Body of pancreas (tissue), 4 donors: ENCODE measurements at regions not wholly inside any gene's neighbourhood (a gene's known extent, or its start where the extent isn't known, plus 50 kb on each side); places are given as distances from the start of the nearest gene placed in this dataset.

Experiments
- ATAC-seq: fragments of 150-250 bp; one replicate; pipeline ENCODE4 v1.9.1; 2016
- DNase-seq, 4 donors: peaks; one replicate each; pipeline ENCODE4 v3.0.0-alpha.2; 2019
- H3K27ac ChIP-seq, 4 donors: fragments of 200-600 bp; sonication (generic); 1 replicate in 3 of 4; 2 replicates in 1 of 4; pipeline versions ENCODE4 v1.5.1 to v1.6.1; 2016 to 2019; ENCODE audit warnings: mild to moderate bottlenecking in 1 of 4, mixed read lengths in 1 of 4, moderate library complexity in 1 of 4
- H3K27me3 ChIP-seq, 2 donors: fragments of 200-600 bp; sonication (generic); one replicate each; pipeline ENCODE4 v1.6.0; 2016; ENCODE audit warnings: mild to moderate bottlenecking in 1 of 2
- H3K36me3 ChIP-seq, 2 donors: fragments of 200-600 bp; sonication (generic); replicated peaks in 1 of 2; 2 replicates each; pipeline ENCODE4 v1.5.1; 2016; ENCODE audit warnings: low read depth in 2 of 2; ENCODE audit not compliant: insufficient read depth in 1 of 2
- H3K4me1 ChIP-seq: fragments of 200-600 bp; sonication (generic); one replicate; pipeline ENCODE4 v1.6.0; 2016
- H3K4me3 ChIP-seq, 2 donors: fragments of 200-600 bp; sonication (generic); 1 replicate in 1 of 2; 2 replicates in 1 of 2; pipeline ENCODE4 v1.5.1; 2016 to 2019
- H3K9me3 ChIP-seq, 3 donors: fragments of 200-600 bp; sonication (generic); 1 replicate in 2 of 3; 2 replicates in 1 of 3; pipeline ENCODE4 v1.5.1; 2016
- POLR2A ChIP-seq, 3 donors: fragments of 450-650 bp; IDR thresholded peaks; one replicate each; pipeline ENCODE4 v1.6.1; 2016; ENCODE audit warnings: antibody characterized with exemption in 3 of 3, mild to moderate bottlenecking in 2 of 3
- WGBS, 2 donors: methylation state at CpG; one replicate each; pipeline ENCODE4 v1.1.5; 2017; 5-methylcytosine and 5-hydroxymethylcytosine counted together
- intact Hi-C: fragments of 100-400 bp; cut with DNase I; formaldehyde crosslinking; loops from one replicate; pipeline ENCODE4 v1.15.1; 2023
- TF ChIP-seq, protein P1 (sequence below), 7 experiments: fragments of 450-650 bp in 4 of 7; fragments of 200-600 bp in 3 of 7; sonication (generic) in 3 of 7; IDR thresholded peaks; one replicate each; pipeline ENCODE4 v1.5.1; 2016 to 2019; ENCODE audit warnings: antibody characterized with exemption in 7 of 7

- DNase-seq (no peak), ATAC-seq (no peak)
- TF ChIP-seq, protein P1, sequence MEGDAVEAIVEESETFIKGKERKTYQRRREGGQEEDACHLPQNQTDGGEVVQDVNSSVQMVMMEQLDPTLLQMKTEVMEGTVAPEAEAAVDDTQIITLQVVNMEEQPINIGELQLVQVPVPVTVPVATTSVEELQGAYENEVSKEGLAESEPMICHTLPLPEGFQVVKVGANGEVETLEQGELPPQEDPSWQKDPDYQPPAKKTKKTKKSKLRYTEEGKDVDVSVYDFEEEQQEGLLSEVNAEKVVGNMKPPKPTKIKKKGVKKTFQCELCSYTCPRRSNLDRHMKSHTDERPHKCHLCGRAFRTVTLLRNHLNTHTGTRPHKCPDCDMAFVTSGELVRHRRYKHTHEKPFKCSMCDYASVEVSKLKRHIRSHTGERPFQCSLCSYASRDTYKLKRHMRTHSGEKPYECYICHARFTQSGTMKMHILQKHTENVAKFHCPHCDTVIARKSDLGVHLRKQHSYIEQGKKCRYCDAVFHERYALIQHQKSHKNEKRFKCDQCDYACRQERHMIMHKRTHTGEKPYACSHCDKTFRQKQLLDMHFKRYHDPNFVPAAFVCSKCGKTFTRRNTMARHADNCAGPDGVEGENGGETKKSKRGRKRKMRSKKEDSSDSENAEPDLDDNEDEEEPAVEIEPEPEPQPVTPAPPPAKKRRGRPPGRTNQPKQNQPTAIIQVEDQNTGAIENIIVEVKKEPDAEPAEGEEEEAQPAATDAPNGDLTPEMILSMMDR (IDR thresholded peaks at IDR 0.05), result no peak
- no peak for TF ChIP-seq POLR2A (IDR thresholded peaks at IDR 0.05)
- H3K9me3 ChIP-seq, result no peaks in the 10 kb centered on the region
- H3K27ac ChIP-seq, result no peak overlapping the region
- WGBS, 2 donors, result 33 to 50% methylated on average over 2 of the region's 2 CpGs
- no peaks in the 10 kb centered on the region for H3K4me1 ChIP-seq
- H3K27me3 ChIP-seq, result no peaks in the 10 kb centered on the region
- no peak overlapping the region for H3K4me3 ChIP-seq
- intact Hi-C loops, result no loop called here
- H3K36me3 ChIP-seq, result no peaks in the 10 kb centered on the region
Observed at GRCh38 chr4:133638751-133639150, 489.7 kb downstream of the PCDH10 start.

GRCh38 chr4:133637161-133637560 is 488.1 kb downstream of the PCDH10 start:
- DNase-seq (no peak), ATAC-seq (no peak)
- Histone ChIP-seq H3K36me3 (no peaks in the 10 kb centered on the region), H3K4me3 (no peak overlapping the region), H3K9me3 (no peaks in the 10 kb centered on the region), H3K27ac (no peak overlapping the region), H3K4me1 (no peaks in the 10 kb centered on the region), H3K27me3 (no peaks in the 10 kb centered on the region)
- TF ChIP-seq POLR2A (IDR thresholded peaks at IDR 0.05), result no peak
- TF ChIP-seq, protein P1 (IDR thresholded peaks at IDR 0.05), result no peak
- WGBS, 2 donors, result 50 to 81% methylated on average over 2 of the region's 2 CpGs
- intact Hi-C loops, result no loop called here

DNA sequence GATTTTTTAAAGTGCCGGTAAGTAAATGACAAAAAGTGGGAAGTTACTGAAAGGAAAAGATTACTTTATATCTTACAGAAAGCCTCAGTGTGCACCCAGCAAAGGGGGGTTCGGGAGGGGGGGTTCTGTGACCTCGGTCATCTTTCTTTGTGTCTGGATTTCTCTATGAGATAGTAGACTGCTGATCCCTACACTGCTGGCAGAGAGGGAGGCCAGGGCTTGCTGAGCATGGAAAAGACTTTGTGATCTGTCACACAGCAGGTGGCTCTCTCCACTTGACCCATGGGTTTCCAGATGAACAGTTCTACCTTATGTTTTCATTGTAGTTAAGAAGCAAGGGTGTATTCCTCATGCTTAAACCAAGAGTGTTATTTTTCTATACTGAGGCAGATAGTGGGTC is 475.6 kb downstream of the PCDH10 start:
- Histone ChIP-seq H3K36me3 (no peaks in the 10 kb centered on the region), H3K9me3 (no peaks in the 10 kb centered on the region), H3K4me1 (no peaks in the 10 kb centered on the region), H3K27ac (no peak overlapping the region), H3K27me3 (no peaks in the 10 kb centered on the region), H3K4me3 (no peak overlapping the region)
- intact Hi-C loops, result no loop called here
- TF ChIP-seq, protein P1 (IDR thresholded peaks at IDR 0.05), result no peak
- TF ChIP-seq POLR2A (IDR thresholded peaks at IDR 0.05), result no peak
- 9 to 13% methylated on average over 3 of the region's 3 CpGs for WGBS, 2 donors
- no peak for ATAC-seq
- DNase-seq, result no peak

DNA sequence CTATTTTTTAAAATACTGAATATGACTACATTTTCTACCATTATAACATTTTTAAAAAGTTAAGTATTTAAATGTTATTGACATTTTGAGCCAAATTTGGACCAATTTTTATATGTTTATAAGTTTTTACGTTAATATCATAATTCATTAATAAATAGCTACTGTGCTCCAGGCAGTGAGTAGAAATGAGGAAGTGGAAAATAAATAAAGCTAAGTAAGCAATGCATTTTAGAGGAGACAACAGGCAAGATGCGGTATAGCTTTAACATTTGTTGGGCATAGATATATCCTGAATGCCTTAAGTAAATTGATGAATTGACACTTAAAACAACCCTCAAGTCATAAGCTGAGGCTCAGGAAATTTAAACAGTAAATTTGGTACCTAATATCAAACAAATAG is 474.8 kb downstream of the PCDH10 start:
- TF ChIP-seq, protein P1 (IDR thresholded peaks at IDR 0.05), result no peak
- no peak for TF ChIP-seq POLR2A (IDR thresholded peaks at IDR 0.05)
- ATAC-seq (no peak), DNase-seq (no peak)
- Histone ChIP-seq H3K4me3 (no peak overlapping the region), H3K27ac (no peak overlapping the region), H3K9me3 (no peaks in the 10 kb centered on the region), H3K27me3 (no peaks in the 10 kb centered on the region), H3K4me1 (no peaks in the 10 kb centered on the region), H3K36me3 (no peaks in the 10 kb centered on the region)
- intact Hi-C loops, result no loop called here
- 50 to 54% methylated on average over 2 of the region's 2 CpGs for WGBS, 2 donors

- no peak for TF ChIP-seq POLR2A (IDR thresholded peaks at IDR 0.05)
- TF ChIP-seq, protein P1 (IDR thresholded peaks at IDR 0.05), result no peak
- ATAC-seq, result no peak
- intact Hi-C loops, result no loop called here
- WGBS, 2 donors, result 54 to 59% methylated on average over 1 of the region's 1 CpG
- no peaks in the 10 kb centered on the region for H3K27me3 ChIP-seq
- no peaks in the 10 kb centered on the region for H3K4me1 ChIP-seq
- DNase-seq, result no peak
- no peak overlapping the region for H3K4me3 ChIP-seq
- H3K36me3 ChIP-seq, result no peaks in the 10 kb centered on the region
- no peak overlapping the region for H3K27ac ChIP-seq
- no peaks in the 10 kb centered on the region for H3K9me3 ChIP-seq
Observed at GRCh38 chr4:133621628-133622027, 472.5 kb downstream of the PCDH10 start.
